A549 (cell line): ENCODE measurements at regions not wholly inside any gene's neighbourhood (a gene's known extent, or its start where the extent isn't known, plus 50 kb on each side); places are given as distances from the start of the nearest gene placed in this dataset.

ENCODE experiments used
- ATAC-seq, 2 experiments: fragments of 200-7000 bp in 1 of 2; fragments of >200 bp in 1 of 2; cut with Nextera tagmentation in 1 of 2; cut with Tn5 transposase in 1 of 2; 3 replicates each; pipeline versions ENCODE4 v1.8.0 to v1.9.1; 2018 to 2020; ENCODE audit warnings: mild to moderate bottlenecking in 1 of 2, moderate library complexity in 1 of 2
- CTCF ChIA-PET: fragments of 300-600 bp; sonication (Branson Sonifier 250); formaldehyde crosslinking; extraction: SDS; loops from one replicate; lab custom pipeline; 2021; ENCODE audit warnings: antibody characterized with exemption, inconsistent platforms; lab: Yijun Ruan, JAX
- POLR2A ChIA-PET: fragments of 350-600 bp; formaldehyde crosslinking; extraction: SDS; loops from one replicate; lab custom pipeline; 2021; ENCODE audit warnings: antibody characterized with exemption, inconsistent platforms; lab: Yijun Ruan, JAX
- DNase-seq, 2 experiments: peaks; one replicate each; pipeline versions ENCODE4 v3.0.0 to v3.0.0-alpha.2; 2011 to 2016; ENCODE audit warnings: low read depth in 1 of 2, low spot score in 1 of 2
- FAIRE-seq: peaks from 2 replicates; lab custom pipeline; 2011; peaks lifted over from hg19 to GRCh38; lab: Jason Lieb, UNC
- H3K27ac ChIP-seq, 2 experiments: fragments of >200 bp; sonication (Bioruptor Twin); formaldehyde crosslinking; 3 replicates each; pipeline ENCODE4 v1.5.1; 2016 to 2017
- H3K4me1 ChIP-seq: fragments of >200 bp; sonication (Bioruptor Twin); formaldehyde crosslinking; 3 replicates; pipeline ENCODE4 v1.6.1; 2016
- H3K4me2 ChIP-seq: fragments of >200 bp; sonication (Bioruptor Twin); formaldehyde crosslinking; 3 replicates; pipeline ENCODE4 v1.6.1; 2016
- H3K4me3 ChIP-seq: fragments of >200 bp; sonication (Bioruptor Twin); formaldehyde crosslinking; 3 replicates; pipeline ENCODE4 v1.5.1; 2016
- H3K9me3 ChIP-seq: fragments of >200 bp; sonication (Bioruptor Twin); formaldehyde crosslinking; 3 replicates; pipeline ENCODE4 v1.6.1; 2016
- BHLHE40 ChIP-seq: IDR thresholded peaks from 2 replicates; pipeline ENCODE4 v1.6.1; 2012; ENCODE audit warnings: low read depth, low read length, inconsistent platforms
- CHD2 ChIP-seq: fragments of 150-350 bp; IDR thresholded peaks from 2 replicates; pipeline ENCODE4 v1.6.1; 2014; ENCODE audit warnings: low read length; ENCODE audit not compliant: partially characterized antibody
- CHD4 ChIP-seq: fragments of 200-600 bp; sonication (generic); IDR thresholded peaks from 2 replicates; pipeline ENCODE4 v1.6.1; 2016; ENCODE audit warnings: antibody characterized with exemption, mild to moderate bottlenecking, borderline replicate concordance
- EHMT2 ChIP-seq: fragments of 200-600 bp; sonication (generic); IDR thresholded peaks from 2 replicates; pipeline ENCODE4 v1.6.1; 2016; ENCODE audit warnings: antibody characterized with exemption, low read depth, mild to moderate bottlenecking, moderate library complexity
- EP300 ChIP-seq, 2 experiments: fragments of >200 bp; sonication (Bioruptor Twin); formaldehyde crosslinking; IDR thresholded peaks; 2 replicates in 1 of 2; 3 replicates in 1 of 2; pipeline ENCODE4 v1.6.1; 2016 to 2017
- FOSB ChIP-seq: fragments of 250-450 bp; sonication (Bioruptor Pico); IDR thresholded peaks from 2 replicates; pipeline ENCODE4 v1.5.0; 2020; ENCODE audit warnings: mild to moderate bottlenecking, moderate library complexity
- FOXS1 ChIP-seq: fragments of 250-450 bp; sonication (Bioruptor Pico); IDR thresholded peaks from 2 replicates; pipeline ENCODE4 v1.5.0; 2020; ENCODE audit warnings: mild to moderate bottlenecking, moderate library complexity
- HDAC2 ChIP-seq: fragments of 200-600 bp; sonication (generic); IDR thresholded peaks from 2 replicates; pipeline ENCODE4 v1.6.1; 2016
- HEYL ChIP-seq: fragments of 250-450 bp; sonication (Bioruptor Pico); IDR thresholded peaks from 2 replicates; pipeline ENCODE4 v1.8.0; 2021; ENCODE audit warnings: mild to moderate bottlenecking, moderate library complexity
- HOXA7 ChIP-seq: fragments of 250-450 bp; sonication (Bioruptor Pico); IDR thresholded peaks from 2 replicates; pipeline ENCODE4 v1.5.0; 2020; ENCODE audit warnings: mild to moderate bottlenecking, moderate library complexity
- HOXB13 ChIP-seq: fragments of 250-450 bp; sonication (Bioruptor Pico); IDR thresholded peaks from 2 replicates; pipeline ENCODE4 v1.5.0; 2020; ENCODE audit warnings: low read depth, mild to moderate bottlenecking, moderate library complexity
- MAFK ChIP-seq: fragments of 450-650 bp; IDR thresholded peaks from 2 replicates; pipeline ENCODE4 v1.6.1; 2014; ENCODE audit not compliant: partially characterized antibody
- NPAS2 ChIP-seq: fragments of 250-450 bp; sonication (Bioruptor Pico); IDR thresholded peaks from 2 replicates; pipeline ENCODE4 v1.8.0; 2022; ENCODE audit warnings: mild to moderate bottlenecking, moderate library complexity, borderline replicate concordance
- POLR2A ChIP-seq: IDR thresholded peaks from 2 replicates; pipeline ENCODE4 v1.6.1; 2012; ENCODE audit warnings: mild to moderate bottlenecking, low read length
- POLR2AphosphoS2 ChIP-seq: conservative IDR thresholded peaks from 2 replicates; pipeline ENCODE4 v1.6.1; 2012; ENCODE audit warnings: low read length, improper control_type of control experiment, inconsistent platforms
- RAD21 ChIP-seq, 2 experiments: fragments of >200 bp in 1 of 2; sonication (Bioruptor Twin) in 1 of 2; formaldehyde crosslinking in 1 of 2; IDR thresholded peaks in 1 of 2; conservative IDR thresholded peaks in 1 of 2; 2 replicates in 1 of 2; 3 replicates in 1 of 2; pipeline ENCODE4 v1.6.1; 2012 to 2018; ENCODE audit warnings: inconsistent platforms in 1 of 2
- RARB ChIP-seq: fragments of 250-450 bp; sonication (Bioruptor Pico); IDR thresholded peaks from 2 replicates; pipeline ENCODE4 v1.8.0; 2021; ENCODE audit warnings: mild to moderate bottlenecking, moderate library complexity
- RCOR1 ChIP-seq: fragments of 150-350 bp; IDR thresholded peaks from 2 replicates; pipeline ENCODE4 v1.6.1; 2014; ENCODE audit warnings: antibody characterized with exemption, low read length, low read depth
- RFX5 ChIP-seq: fragments of 450-650 bp; IDR thresholded peaks from 2 replicates; pipeline ENCODE4 v1.7.1; 2014; ENCODE audit warnings: antibody characterized with exemption, mild to moderate bottlenecking, moderate library complexity
- SMC3 ChIP-seq: fragments of >200 bp; sonication (Bioruptor Twin); formaldehyde crosslinking; IDR thresholded peaks from 3 replicates; pipeline ENCODE4 v1.6.1; 2018; ENCODE audit warnings: inconsistent platforms
- ZC3H11A ChIP-seq: fragments of 450-650 bp; IDR thresholded peaks from 2 replicates; pipeline ENCODE4 v1.6.1; 2014; ENCODE audit warnings: antibody characterized with exemption, mild to moderate bottlenecking
- ZFP36 ChIP-seq: fragments of 450-650 bp; IDR thresholded peaks from 2 replicates; pipeline ENCODE4 v1.6.1; 2014; ENCODE audit warnings: borderline replicate concordance; ENCODE audit not compliant: partially characterized antibody
- ZNF302 ChIP-seq: fragments of 250-450 bp; sonication (Bioruptor Pico); IDR thresholded peaks from 2 replicates; pipeline ENCODE4 v1.9.0; 2021; ENCODE audit warnings: inconsistent platforms, mild to moderate bottlenecking, moderate library complexity
- ZSCAN20 ChIP-seq: fragments of 250-450 bp; sonication (Bioruptor Pico); IDR thresholded peaks from 2 replicates; pipeline ENCODE4 v1.8.0; 2022; ENCODE audit warnings: mild to moderate bottlenecking, moderate library complexity
- WGBS: methylation state at CpG from one replicate; pipeline ENCODE4 v1.1.6; 2017; ENCODE audit errors: missing lambda C conversion rate; 5-methylcytosine and 5-hydroxymethylcytosine counted together
- TF ChIP-seq, protein P1 (sequence below): fragments of >200 bp; sonication (Bioruptor Twin); formaldehyde crosslinking; IDR thresholded peaks from 3 replicates; pipeline ENCODE4 v1.5.1; 2016
- TF ChIP-seq, protein P2 (sequence below): IDR thresholded peaks from 2 replicates; pipeline ENCODE4 v1.6.1; 2012; ENCODE audit warnings: low read depth, borderline replicate concordance

DNA sequence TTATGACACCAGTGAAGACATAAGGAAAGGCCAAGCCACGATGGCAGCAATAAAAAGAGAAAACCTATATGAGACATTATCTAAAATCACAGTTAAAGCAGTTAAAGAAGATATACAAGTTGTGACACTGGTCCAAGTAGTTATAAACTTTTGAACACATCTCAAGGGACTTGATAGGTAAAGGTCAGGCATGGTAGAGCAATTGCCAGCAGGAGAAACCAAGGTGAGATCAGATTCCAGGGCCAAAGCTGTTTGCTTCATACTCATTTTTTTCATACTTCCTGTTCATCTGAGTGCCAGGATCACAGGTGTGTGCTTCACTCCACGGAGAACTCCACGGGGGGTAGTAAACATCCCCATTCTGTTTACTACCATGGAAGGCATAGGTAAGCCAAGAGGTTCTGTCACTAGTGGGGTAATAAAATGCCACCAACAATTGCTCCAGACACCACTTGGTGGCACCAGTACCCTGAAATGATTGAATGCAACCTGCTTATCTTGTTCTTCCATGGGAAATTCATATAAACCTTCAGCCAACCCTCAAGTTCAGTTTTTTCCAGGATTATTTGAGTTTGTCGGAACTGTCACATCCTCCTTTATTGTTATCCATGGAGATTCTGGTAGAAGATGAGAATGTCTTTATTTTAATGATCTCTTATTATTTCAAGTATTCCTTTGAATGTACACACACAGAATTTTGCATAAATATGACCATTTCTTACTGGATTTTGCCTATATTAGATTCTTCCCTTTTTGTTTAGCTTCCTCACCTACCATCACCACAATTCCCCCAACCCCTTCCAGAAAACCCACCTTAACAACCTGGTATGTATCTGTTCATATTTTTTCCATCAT is 59.2 kb upstream of the TSPAN8 start (continued):
- TF ChIP-seq RAD21 (conservative IDR thresholded peaks at IDR 0.05 in 1 of 2, IDR thresholded peaks at IDR 0.05 in 1 of 2) (peak; percentile 41 to 65; a peak in 3 of 5 replicates), RARB (CRISPR knock-in tag) (no peak), BHLHE40 (no peak), ZC3H11A (no peak), CHD2 (no peak), MAFK (no peak), CHD4 (no peak), ZNF302 (CRISPR knock-in tag) (no peak), FOSB (CRISPR knock-in tag) (no peak), HDAC2 (no peak), EP300 (IDR thresholded peaks at IDR 0.05) (no peak), SMC3 (peak; percentile 26; the same call in 1 of the 3 replicates), RCOR1 (no peak), HOXA7 (CRISPR knock-in tag) (no peak), ZFP36 (no peak), RFX5 (no peak)
- TF ChIP-seq, protein P1, sequence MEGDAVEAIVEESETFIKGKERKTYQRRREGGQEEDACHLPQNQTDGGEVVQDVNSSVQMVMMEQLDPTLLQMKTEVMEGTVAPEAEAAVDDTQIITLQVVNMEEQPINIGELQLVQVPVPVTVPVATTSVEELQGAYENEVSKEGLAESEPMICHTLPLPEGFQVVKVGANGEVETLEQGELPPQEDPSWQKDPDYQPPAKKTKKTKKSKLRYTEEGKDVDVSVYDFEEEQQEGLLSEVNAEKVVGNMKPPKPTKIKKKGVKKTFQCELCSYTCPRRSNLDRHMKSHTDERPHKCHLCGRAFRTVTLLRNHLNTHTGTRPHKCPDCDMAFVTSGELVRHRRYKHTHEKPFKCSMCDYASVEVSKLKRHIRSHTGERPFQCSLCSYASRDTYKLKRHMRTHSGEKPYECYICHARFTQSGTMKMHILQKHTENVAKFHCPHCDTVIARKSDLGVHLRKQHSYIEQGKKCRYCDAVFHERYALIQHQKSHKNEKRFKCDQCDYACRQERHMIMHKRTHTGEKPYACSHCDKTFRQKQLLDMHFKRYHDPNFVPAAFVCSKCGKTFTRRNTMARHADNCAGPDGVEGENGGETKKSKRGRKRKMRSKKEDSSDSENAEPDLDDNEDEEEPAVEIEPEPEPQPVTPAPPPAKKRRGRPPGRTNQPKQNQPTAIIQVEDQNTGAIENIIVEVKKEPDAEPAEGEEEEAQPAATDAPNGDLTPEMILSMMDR = peak; percentile 35

DNA sequence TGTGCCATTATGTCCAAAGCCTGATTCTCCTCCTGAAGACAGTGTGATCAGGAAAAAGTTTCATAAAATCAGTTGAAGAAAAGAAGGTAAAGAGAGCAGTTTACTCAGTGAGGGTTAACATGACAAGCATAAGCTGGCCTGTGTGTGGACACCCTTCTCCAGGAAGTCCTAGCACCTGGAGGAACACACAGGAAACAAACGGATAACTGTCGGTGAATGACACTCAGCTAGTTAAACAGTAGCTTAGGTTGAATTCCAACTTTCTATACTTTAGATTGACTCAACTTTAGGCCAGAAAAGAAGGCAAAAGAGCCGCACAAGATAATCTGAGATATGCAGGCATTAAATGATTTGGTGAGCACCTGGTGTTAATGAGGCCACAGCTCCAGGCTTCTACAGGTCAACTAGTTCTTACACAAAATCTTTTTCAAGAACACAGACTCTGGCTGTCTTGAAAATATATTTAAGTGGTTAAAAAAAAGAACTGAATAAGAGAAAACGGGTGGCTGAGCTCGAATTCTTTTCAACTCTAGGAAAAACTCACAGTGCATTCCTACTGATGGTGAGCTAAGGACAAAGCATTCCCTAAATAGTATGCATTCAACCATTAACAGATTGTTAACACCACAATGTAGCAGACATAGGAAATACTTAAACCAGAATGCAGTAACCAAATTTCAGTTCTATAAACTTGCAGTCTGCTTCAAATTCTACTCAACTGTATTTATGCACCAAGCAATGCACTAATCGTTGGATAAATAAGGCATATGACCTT is 56.9 kb upstream of the TSPAN8 start:
- 6% methylated on average over 6 of the region's 6 CpGs for WGBS
- CTCF ChIA-PET = interaction anchor here (0.7 to 2.0 kb wide), 2 partner anchors 17 to 532 kb away, joined by 3 to 6 read pairs; no protein-coding TSS in a partner anchor
- ATAC-seq = no peak

More for the DNA sequence above, 56.9 kb upstream of the TSPAN8 start:
- Histone ChIP-seq H3K4me1 (no peaks in the 10 kb centered on the region), H3K4me3 (no peak overlapping the region), H3K4me2 (no peak overlapping the region), H3K27ac (no peak overlapping the region), H3K9me3 (no peaks in the 10 kb centered on the region)
- DNase-seq = no peak
- TF ChIP-seq SMC3 (no peak), ZSCAN20 (CRISPR knock-in tag) (no peak), HEYL (CRISPR knock-in tag) (no peak), NPAS2 (CRISPR knock-in tag) (no peak), POLR2AphosphoS2 (no peak), EHMT2 (no peak), POLR2A (no peak), FOSB (CRISPR knock-in tag) (no peak), HOXB13 (CRISPR knock-in tag) (no peak), RAD21 (conservative IDR thresholded peaks at IDR 0.05 in 1 of 2, IDR thresholded peaks at IDR 0.05 in 1 of 2) (no peak), FOXS1 (CRISPR knock-in tag) (no peak), HOXA7 (CRISPR knock-in tag) (no peak), EP300 (IDR thresholded peaks at IDR 0.05) (no peak)
- TF ChIP-seq, protein P1 = no peak
- TF ChIP-seq, protein P2, sequence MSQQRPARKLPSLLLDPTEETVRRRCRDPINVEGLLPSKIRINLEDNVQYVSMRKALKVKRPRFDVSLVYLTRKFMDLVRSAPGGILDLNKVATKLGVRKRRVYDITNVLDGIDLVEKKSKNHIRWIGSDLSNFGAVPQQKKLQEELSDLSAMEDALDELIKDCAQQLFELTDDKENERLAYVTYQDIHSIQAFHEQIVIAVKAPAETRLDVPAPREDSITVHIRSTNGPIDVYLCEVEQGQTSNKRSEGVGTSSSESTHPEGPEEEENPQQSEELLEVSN = no peak
- POLR2A ChIA-PET = no interaction called here
- FAIRE-seq = no peak
